ENCODE measurements at regions not wholly inside any gene's neighbourhood (a gene's known extent, or its start where the extent isn't known, plus 50 kb on each side); places are given as distances from the start of the nearest gene placed in this dataset.

- TF ChIP-seq CTCF (IDR thresholded peaks at IDR 0.05; ENCODE audit: insufficient read depth, low read depth, low read length) (no peak), EZH2 (IDR thresholded peaks at IDR 0.05; ENCODE audit: insufficient read depth, low read length) (no peak)
Observed at GRCh38 chr14:85917716-85918115, 387.8 kb downstream of the FLRT2 start.
